ENCODE measurements at regions not wholly inside any gene's neighbourhood (a gene's known extent, or its start where the extent isn't known, plus 50 kb on each side); places are given as distances from the start of the nearest gene placed in this dataset.
"Not testable (repeated sequence)": the region's sequence is repeated elsewhere in the genome, so short reads cannot be mapped to it uniquely, and the experiment has no call there.

- no peak for DNase-seq (ENCODE audit: low read depth)
Measured at GRCh38 chr14:66249544-66249943, 236.6 kb upstream of the CCDC196 start.

- no peak for DNase-seq (ENCODE audit: low read depth)
Measured at GRCh38 chr14:66254038-66254437, 232.1 kb upstream of the CCDC196 start.

GRCh38 chr14:66268802-66269334, 217.3 kb upstream of the CCDC196 start:
- DNase-seq (ENCODE audit: low read depth): no peak

- DNase-seq (ENCODE audit: low read depth): no peak
Measured at GRCh38 chr14:66272221-66272620, 213.9 kb upstream of the CCDC196 start.

- no peak for DNase-seq (ENCODE audit: low read depth)
Measured at GRCh38 chr14:66273261-66273832, 212.8 kb upstream of the CCDC196 start.

- not testable (repeated sequence) for DNase-seq (ENCODE audit: low read depth)
Measured at GRCh38 chr14:66278418-66278817, 207.8 kb upstream of the CCDC196 start.

- no peak for DNase-seq (ENCODE audit: low read depth)
Measured at GRCh38 chr14:66281036-66281776, 205.0 kb upstream of the CCDC196 start.

GRCh38 chr14:66284346-66284745, 201.8 kb upstream of the CCDC196 start:
- no peak for DNase-seq (ENCODE audit: low read depth)

GRCh38 chr14:66288511-66288910, 197.7 kb upstream of the CCDC196 start:
- DNase-seq (ENCODE audit: low read depth): no peak

- DNase-seq (ENCODE audit: low read depth): no peak
Measured at GRCh38 chr14:66291756-66292155, 194.4 kb upstream of the CCDC196 start.

GRCh38 chr14:66293533-66294105, 192.6 kb upstream of the CCDC196 start:
- no peak for DNase-seq (ENCODE audit: low read depth)

- DNase-seq (ENCODE audit: low read depth): no peak
Measured at GRCh38 chr14:66295386-66295785, 190.8 kb upstream of the CCDC196 start.

- DNase-seq (ENCODE audit: low read depth): no peak
Measured at GRCh38 chr14:66300886-66301285, 185.3 kb upstream of the CCDC196 start.

GRCh38 chr14:66306101-66306500, 180.1 kb upstream of the CCDC196 start:
- DNase-seq (ENCODE audit: low read depth): no peak

- no peak for DNase-seq (ENCODE audit: low read depth)
Measured at GRCh38 chr14:66311058-66311457, 175.1 kb upstream of the CCDC196 start.

GRCh38 chr14:66311990-66312389, 174.2 kb upstream of the CCDC196 start:
- DNase-seq (ENCODE audit: low read depth): no peak

GRCh38 chr14:66312451-66312850, 173.7 kb upstream of the CCDC196 start:
- no peak for DNase-seq (ENCODE audit: low read depth)

- no peak for DNase-seq (ENCODE audit: low read depth)
Measured at GRCh38 chr14:66315098-66315497, 171.1 kb upstream of the CCDC196 start.

GRCh38 chr14:66315548-66315947, 170.6 kb upstream of the CCDC196 start:
- DNase-seq (ENCODE audit: low read depth): no peak

- DNase-seq (ENCODE audit: low read depth): no peak
Measured at GRCh38 chr14:66322564-66322963, 163.6 kb upstream of the CCDC196 start.

GRCh38 chr14:66330228-66330627, 155.9 kb upstream of the CCDC196 start:
- no peak for DNase-seq (ENCODE audit: low read depth)

GRCh38 chr14:66330916-66331315, 155.3 kb upstream of the CCDC196 start:
- DNase-seq (ENCODE audit: low read depth): no peak

- DNase-seq (ENCODE audit: low read depth): not testable (repeated sequence)
Measured at GRCh38 chr14:66333293-66333692, 152.9 kb upstream of the CCDC196 start.

All from LHCN-M2 (cell line).